ENCODE measurements at regions not wholly inside any gene's neighbourhood (a gene's known extent, or its start where the extent isn't known, plus 50 kb on each side); places are given as distances from the start of the nearest gene placed in this dataset.

DNA sequence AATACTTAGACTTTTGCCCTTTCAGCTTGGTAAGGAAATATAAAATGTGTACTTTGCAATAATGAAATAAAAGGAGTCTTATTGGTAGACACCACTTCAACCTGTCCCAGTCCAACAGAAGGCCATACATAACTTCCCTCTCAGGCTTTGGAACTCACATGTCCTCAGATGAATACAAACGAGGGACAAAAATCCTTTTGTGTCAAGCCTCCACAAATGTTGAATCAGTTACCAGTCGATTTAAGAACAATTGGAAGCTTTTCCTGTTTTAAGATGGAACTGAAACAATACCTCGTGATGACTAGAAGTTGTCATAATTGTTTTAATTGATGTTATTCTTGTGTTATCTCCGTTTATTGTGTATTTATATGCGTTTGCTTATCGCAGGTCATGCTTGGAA lies 385.1 kb upstream of the POU3F3 start:
- no peak for TF ChIP-seq FOXA1 (IDR thresholded peaks at IDR 0.05)
- no peak for TF ChIP-seq BHLHE40 (IDR thresholded peaks at IDR 0.05; ENCODE audit: borderline replicate concordance)
- TF ChIP-seq ARNT (IDR thresholded peaks at IDR 0.05): no peak
- TF ChIP-seq ZNF384 (IDR thresholded peaks at IDR 0.05): no peak
- no peak for TF ChIP-seq FOXM1 (IDR thresholded peaks at IDR 0.05; ENCODE audit: borderline replicate concordance)
- TF ChIP-seq FOXK2 (IDR thresholded peaks at IDR 0.05): no peak
- TF ChIP-seq HDGF (IDR thresholded peaks at IDR 0.05; ENCODE audit: borderline replicate concordance): no peak
- TF ChIP-seq ELF4 (IDR thresholded peaks at IDR 0.05): no peak
- TF ChIP-seq SP1 (IDR thresholded peaks at IDR 0.05): no peak
- TF ChIP-seq NFRKB (IDR thresholded peaks at IDR 0.05): no peak
- TF ChIP-seq CTBP1 (IDR thresholded peaks at IDR 0.05; ENCODE audit: borderline replicate concordance): no peak
- no peak for TF ChIP-seq SUZ12 (IDR thresholded peaks at IDR 0.05)
- TF ChIP-seq LEF1 (IDR thresholded peaks at IDR 0.05; ENCODE audit: borderline replicate concordance): no peak
- TF ChIP-seq, protein P1, sequence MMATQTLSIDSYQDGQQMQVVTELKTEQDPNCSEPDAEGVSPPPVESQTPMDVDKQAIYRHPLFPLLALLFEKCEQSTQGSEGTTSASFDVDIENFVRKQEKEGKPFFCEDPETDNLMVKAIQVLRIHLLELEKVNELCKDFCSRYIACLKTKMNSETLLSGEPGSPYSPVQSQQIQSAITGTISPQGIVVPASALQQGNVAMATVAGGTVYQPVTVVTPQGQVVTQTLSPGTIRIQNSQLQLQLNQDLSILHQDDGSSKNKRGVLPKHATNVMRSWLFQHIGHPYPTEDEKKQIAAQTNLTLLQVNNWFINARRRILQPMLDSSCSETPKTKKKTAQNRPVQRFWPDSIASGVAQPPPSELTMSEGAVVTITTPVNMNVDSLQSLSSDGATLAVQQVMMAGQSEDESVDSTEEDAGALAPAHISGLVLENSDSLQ (IDR thresholded peaks at IDR 0.05): no peak
- TF ChIP-seq L3MBTL2 (conservative IDR thresholded peaks at IDR 0.05): no peak
- TF ChIP-seq TARDBP (IDR thresholded peaks at IDR 0.05): no peak
- ChIA-PET POLR2A (no interaction called here), CTCF (no interaction called here)
- DNase-seq (ENCODE audit: extremely low spot score): no peak

DNA sequence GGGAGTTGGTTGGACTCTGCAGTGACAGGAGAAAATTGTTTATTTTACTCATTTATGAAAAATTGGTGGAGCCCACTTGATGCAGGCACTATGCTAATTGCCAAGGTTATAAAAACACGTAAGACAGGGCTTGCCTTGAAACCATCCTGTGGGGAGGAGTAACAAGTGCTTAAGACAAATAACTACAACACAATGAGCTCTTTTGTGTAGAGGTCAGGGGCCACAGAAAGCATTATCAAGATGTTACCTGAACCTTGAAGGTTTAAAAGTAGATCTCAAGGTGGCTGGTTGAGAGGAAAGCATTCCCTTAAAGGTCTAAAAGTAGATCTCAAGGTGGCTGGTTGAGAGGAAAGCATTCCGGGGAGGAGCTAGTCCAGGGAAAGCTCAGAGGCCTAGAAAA lies 381.8 kb upstream of the POU3F3 start:
- no peak for TF ChIP-seq ZNF384 (IDR thresholded peaks at IDR 0.05)
- TF ChIP-seq CTBP1 (IDR thresholded peaks at IDR 0.05; ENCODE audit: borderline replicate concordance): no peak
- TF ChIP-seq SP1 (IDR thresholded peaks at IDR 0.05): no peak
- no peak for TF ChIP-seq NFRKB (IDR thresholded peaks at IDR 0.05)
- no peak for TF ChIP-seq ARNT (IDR thresholded peaks at IDR 0.05)
- no peak for TF ChIP-seq FOXM1 (IDR thresholded peaks at IDR 0.05; ENCODE audit: borderline replicate concordance)
- ChIA-PET POLR2A (no interaction called here), CTCF (no interaction called here)
- DNase-seq (ENCODE audit: extremely low spot score): no peak

DNA sequence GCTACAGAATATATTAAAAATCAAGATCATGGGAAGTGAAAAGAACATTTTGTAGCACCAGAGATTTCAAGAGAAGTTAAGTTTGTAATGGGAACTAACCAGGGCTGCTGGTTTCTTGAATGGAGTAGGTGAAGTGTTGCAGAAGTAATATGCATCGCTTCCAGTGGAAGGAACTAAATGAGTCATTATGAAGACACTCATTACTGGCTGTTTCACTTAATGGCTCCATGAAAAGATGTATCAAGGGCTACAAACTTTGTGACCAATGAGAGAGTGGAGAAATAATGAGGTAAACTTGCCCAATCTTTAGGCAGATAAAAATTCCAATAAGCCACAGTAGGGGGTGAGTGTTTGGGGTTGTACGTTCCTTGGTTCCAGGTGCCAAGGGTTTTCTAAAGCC lies 380.4 kb upstream of the POU3F3 start:
- no peak for TF ChIP-seq BHLHE40 (IDR thresholded peaks at IDR 0.05; ENCODE audit: borderline replicate concordance)
- TF ChIP-seq TARDBP (IDR thresholded peaks at IDR 0.05): no peak
- TF ChIP-seq ZNF384 (IDR thresholded peaks at IDR 0.05): no peak
- TF ChIP-seq NFRKB (IDR thresholded peaks at IDR 0.05): no peak
- no peak for TF ChIP-seq LEF1 (IDR thresholded peaks at IDR 0.05; ENCODE audit: borderline replicate concordance)
- TF ChIP-seq FOXA1 (IDR thresholded peaks at IDR 0.05): no peak
- TF ChIP-seq CTBP1 (IDR thresholded peaks at IDR 0.05; ENCODE audit: borderline replicate concordance): no peak
- no peak for TF ChIP-seq ELF4 (IDR thresholded peaks at IDR 0.05)
- TF ChIP-seq, protein P1 (IDR thresholded peaks at IDR 0.05): no peak
- no peak for TF ChIP-seq HDGF (IDR thresholded peaks at IDR 0.05; ENCODE audit: borderline replicate concordance)
- TF ChIP-seq L3MBTL2 (conservative IDR thresholded peaks at IDR 0.05): no peak
- TF ChIP-seq ARNT (IDR thresholded peaks at IDR 0.05): no peak
- no peak for TF ChIP-seq SP1 (IDR thresholded peaks at IDR 0.05)
- no peak for TF ChIP-seq FOXM1 (IDR thresholded peaks at IDR 0.05; ENCODE audit: borderline replicate concordance)
- no peak for TF ChIP-seq SUZ12 (IDR thresholded peaks at IDR 0.05)
- TF ChIP-seq FOXK2 (IDR thresholded peaks at IDR 0.05): no peak
- POLR2A ChIA-PET: no interaction called here
- no peak for DNase-seq (ENCODE audit: extremely low spot score)
- CTCF ChIA-PET: no interaction called here

DNA sequence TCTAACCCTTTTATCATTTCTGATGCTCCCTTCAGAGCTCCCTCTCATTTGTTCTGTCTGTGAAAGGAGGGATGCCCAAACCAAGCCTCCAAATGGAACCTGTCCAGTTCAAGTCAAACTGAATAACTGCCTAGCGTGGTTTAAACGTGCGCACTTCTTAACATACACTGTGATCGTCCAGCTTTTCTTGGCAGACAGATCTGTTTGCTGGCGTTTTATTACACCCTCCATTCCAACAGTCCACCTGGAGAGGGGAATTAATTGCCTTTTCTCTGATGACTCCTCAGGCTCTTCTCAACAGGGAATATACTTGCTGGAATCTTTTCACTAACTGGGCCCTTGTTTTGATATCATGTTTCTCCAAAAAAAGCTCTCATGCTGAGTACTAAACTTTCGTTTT lies 379.2 kb upstream of the POU3F3 start:
- ChIA-PET CTCF (no interaction called here), POLR2A (no interaction called here)
- no peak for DNase-seq (ENCODE audit: extremely low spot score)
- TF ChIP-seq FOXM1 (IDR thresholded peaks at IDR 0.05; ENCODE audit: borderline replicate concordance) (no peak), ZNF384 (IDR thresholded peaks at IDR 0.05) (no peak), NFRKB (IDR thresholded peaks at IDR 0.05) (no peak), SUZ12 (IDR thresholded peaks at IDR 0.05) (no peak), FOXA1 (IDR thresholded peaks at IDR 0.05) (no peak)

DNA sequence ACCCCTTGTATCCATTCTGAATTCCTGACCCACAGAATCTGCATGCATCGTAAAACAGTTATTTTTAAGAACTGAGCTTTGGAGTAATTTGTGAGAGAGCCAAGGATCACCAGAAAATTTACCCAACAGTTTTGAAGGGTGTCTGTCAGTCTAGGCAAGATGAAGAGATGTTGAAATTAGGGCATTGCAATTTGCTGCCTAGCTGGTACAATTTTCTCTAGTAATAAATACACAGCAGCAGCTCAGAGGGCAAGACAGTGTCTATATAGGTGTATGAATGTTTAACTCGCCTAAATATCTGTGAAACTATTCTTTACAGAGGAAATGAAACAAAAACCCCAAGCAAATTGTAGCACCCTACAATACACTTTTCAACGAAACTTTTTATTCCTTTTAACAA lies 377.8 kb upstream of the POU3F3 start:
- no peak for TF ChIP-seq ARNT (IDR thresholded peaks at IDR 0.05)
- TF ChIP-seq FOXA1 (IDR thresholded peaks at IDR 0.05): no peak
- no peak for TF ChIP-seq LEF1 (IDR thresholded peaks at IDR 0.05; ENCODE audit: borderline replicate concordance)
- TF ChIP-seq L3MBTL2 (conservative IDR thresholded peaks at IDR 0.05): no peak
- TF ChIP-seq ZNF384 (IDR thresholded peaks at IDR 0.05): no peak
- no peak for TF ChIP-seq FOXM1 (IDR thresholded peaks at IDR 0.05; ENCODE audit: borderline replicate concordance)
- TF ChIP-seq SP1 (IDR thresholded peaks at IDR 0.05): no peak
- no peak for TF ChIP-seq BHLHE40 (IDR thresholded peaks at IDR 0.05; ENCODE audit: borderline replicate concordance)
- no peak for TF ChIP-seq SUZ12 (IDR thresholded peaks at IDR 0.05)
- no peak for TF ChIP-seq ELF4 (IDR thresholded peaks at IDR 0.05)
- TF ChIP-seq, protein P1 (IDR thresholded peaks at IDR 0.05): no peak
- no peak for TF ChIP-seq HDGF (IDR thresholded peaks at IDR 0.05; ENCODE audit: borderline replicate concordance)
- TF ChIP-seq NFRKB (IDR thresholded peaks at IDR 0.05): no peak
- TF ChIP-seq CTBP1 (IDR thresholded peaks at IDR 0.05; ENCODE audit: borderline replicate concordance): no peak
- no peak for TF ChIP-seq FOXK2 (IDR thresholded peaks at IDR 0.05)
- TF ChIP-seq TARDBP (IDR thresholded peaks at IDR 0.05): no peak
- no peak for DNase-seq (ENCODE audit: extremely low spot score)
- ChIA-PET POLR2A (no interaction called here), CTCF (no interaction called here)

DNA sequence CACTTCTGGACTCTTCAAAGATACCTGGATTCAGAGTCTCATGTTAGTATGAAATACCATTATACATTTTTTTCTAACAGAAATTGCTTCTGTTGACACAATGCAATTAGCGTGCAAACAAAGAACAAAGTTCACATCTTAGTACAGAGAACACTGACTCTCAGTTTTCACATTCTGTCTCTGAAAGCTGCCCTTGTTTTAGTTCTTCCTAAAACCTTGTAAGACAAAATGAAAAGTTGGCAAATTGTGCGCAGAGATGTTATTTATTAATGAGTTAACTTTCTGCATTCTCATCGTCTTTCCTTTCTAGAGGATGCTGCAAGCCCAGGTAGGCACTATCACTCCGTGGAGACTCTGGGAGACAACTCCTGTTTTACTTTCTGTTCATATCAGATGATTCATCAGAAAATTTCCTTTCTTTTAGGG lies 377.3 kb upstream of the POU3F3 start:
- CTCF ChIA-PET: no interaction called here
- POLR2A ChIA-PET: no interaction called here
- no peak for DNase-seq (ENCODE audit: extremely low spot score)
- TF ChIP-seq FOXK2 (IDR thresholded peaks at IDR 0.05): no peak
- TF ChIP-seq FOXA1 (IDR thresholded peaks at IDR 0.05): no peak

DNA sequence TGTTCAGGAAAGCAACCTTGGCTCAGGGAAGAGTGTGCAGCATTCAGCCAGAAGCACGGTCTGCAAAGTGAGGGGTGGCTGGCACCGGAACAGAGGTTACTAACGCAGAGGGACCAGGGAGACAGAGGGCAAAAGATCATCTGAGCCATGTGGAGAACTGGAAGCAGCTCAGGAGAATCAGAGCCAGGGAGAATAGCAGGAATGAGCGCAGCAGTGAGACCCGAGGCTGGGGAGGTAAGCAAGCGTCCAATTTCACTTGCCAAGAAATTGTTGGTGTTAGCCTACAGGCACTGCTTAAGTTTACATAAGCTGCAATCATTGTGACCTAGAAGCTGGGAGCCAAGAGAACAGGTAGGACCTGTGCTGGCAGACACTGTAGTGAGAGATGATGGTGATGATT lies 372.6 kb upstream of the POU3F3 start:
- TF ChIP-seq BHLHE40 (IDR thresholded peaks at IDR 0.05; ENCODE audit: borderline replicate concordance): no peak
- TF ChIP-seq CTBP1 (IDR thresholded peaks at IDR 0.05; ENCODE audit: borderline replicate concordance): no peak
- TF ChIP-seq FOXA1 (IDR thresholded peaks at IDR 0.05): no peak
- no peak for TF ChIP-seq NFRKB (IDR thresholded peaks at IDR 0.05)
- no peak for TF ChIP-seq HDGF (IDR thresholded peaks at IDR 0.05; ENCODE audit: borderline replicate concordance)
- TF ChIP-seq, protein P1 (IDR thresholded peaks at IDR 0.05): no peak
- no peak for TF ChIP-seq LEF1 (IDR thresholded peaks at IDR 0.05; ENCODE audit: borderline replicate concordance)
- no peak for TF ChIP-seq ZNF384 (IDR thresholded peaks at IDR 0.05)
- no peak for DNase-seq (ENCODE audit: extremely low spot score)
- CTCF ChIA-PET: no interaction called here
- POLR2A ChIA-PET: no interaction called here
